Lower lobe of right lung (tissue), 2 donors: ENCODE measurements at regions not wholly inside any gene's neighbourhood (a gene's known extent, or its start where the extent isn't known, plus 50 kb on each side); places are given as distances from the start of the nearest gene placed in this dataset.

ENCODE experiments used
- ATAC-seq, 2 donors: fragments of 200-7000 bp; cut with Tn5 transposase; one replicate each; pipeline ENCODE4 v1.9.1; 2020 to 2022; ENCODE audit warnings: mild to moderate bottlenecking in 2 of 2, moderate library complexity in 2 of 2
- DNase-seq: peaks from one replicate; pipeline ENCODE4 v3.0.0-alpha.2; 2020
- H3K27ac ChIP-seq: fragments of 200-600 bp; one replicate; pipeline ENCODE4 v1.8.0; 2022
- H3K27me3 ChIP-seq: fragments of 200-600 bp; one replicate; pipeline ENCODE4 v1.8.0; 2022; ENCODE audit warnings: low read depth
- H3K36me3 ChIP-seq: fragments of 200-600 bp; one replicate; pipeline ENCODE4 v1.8.0; 2022; ENCODE audit warnings: mild to moderate bottlenecking
- H3K4me1 ChIP-seq: fragments of 200-600 bp; one replicate; pipeline ENCODE4 v1.8.0; 2022
- H3K4me3 ChIP-seq: fragments of 200-600 bp; one replicate; pipeline ENCODE4 v1.8.0; 2022; ENCODE audit warnings: mild to moderate bottlenecking
- H3K9me3 ChIP-seq: fragments of 200-600 bp; one replicate; pipeline ENCODE4 v1.8.0; 2022
- intact Hi-C: fragments of 100-400 bp; cut with DNase I; formaldehyde crosslinking; loops from one replicate; pipeline ENCODE4 v1.11.0; 2022
- TF ChIP-seq, protein P1 (sequence below): fragments of 200-600 bp; IDR thresholded peaks from one replicate; pipeline ENCODE4 v1.8.0; 2022; ENCODE audit warnings: antibody characterized with exemption, mild to moderate bottlenecking
- donor health status: DM: no; HTN: yes; CAD: no; lungs with severe emphysema.

DNA sequence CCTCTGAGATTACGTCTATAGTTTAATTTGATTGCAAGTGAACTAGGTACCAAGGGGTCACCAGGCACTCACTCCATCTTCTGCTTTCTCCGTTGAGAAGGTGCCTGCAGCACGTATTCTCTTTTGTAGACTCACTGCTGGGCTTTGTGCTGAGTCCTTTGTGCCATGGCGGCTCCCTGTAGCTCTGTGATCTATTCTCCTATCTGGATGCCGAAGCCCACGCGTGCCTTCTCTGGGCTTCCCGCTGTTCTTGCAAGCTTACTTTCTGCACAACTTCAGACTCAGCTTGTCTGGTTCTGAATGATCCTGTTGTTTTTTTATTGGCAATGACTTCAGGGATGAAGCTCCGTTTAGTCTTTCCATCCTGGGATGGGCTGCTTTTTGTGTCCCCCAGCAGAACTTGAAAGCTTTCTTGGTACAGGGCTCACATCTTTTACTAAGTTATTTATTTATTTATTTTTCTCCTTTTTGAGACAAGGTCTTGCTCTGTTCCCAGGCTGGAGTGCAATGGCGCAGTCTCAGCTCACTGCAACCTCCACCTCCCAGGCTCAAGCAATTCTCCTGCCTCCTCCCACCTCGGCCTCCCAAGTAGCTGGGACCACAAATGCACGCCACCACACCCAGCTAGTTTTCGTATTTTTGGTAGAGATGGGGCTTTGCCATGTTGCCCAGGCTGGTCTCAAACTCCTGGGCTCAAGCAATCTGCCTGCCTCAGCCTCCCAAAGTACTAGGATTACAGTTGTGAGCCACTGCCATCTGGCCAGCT is 100.9 kb upstream of the NKX1-1 start:
- H3K27ac ChIP-seq: no peak overlapping the region
- TF ChIP-seq, protein P1, sequence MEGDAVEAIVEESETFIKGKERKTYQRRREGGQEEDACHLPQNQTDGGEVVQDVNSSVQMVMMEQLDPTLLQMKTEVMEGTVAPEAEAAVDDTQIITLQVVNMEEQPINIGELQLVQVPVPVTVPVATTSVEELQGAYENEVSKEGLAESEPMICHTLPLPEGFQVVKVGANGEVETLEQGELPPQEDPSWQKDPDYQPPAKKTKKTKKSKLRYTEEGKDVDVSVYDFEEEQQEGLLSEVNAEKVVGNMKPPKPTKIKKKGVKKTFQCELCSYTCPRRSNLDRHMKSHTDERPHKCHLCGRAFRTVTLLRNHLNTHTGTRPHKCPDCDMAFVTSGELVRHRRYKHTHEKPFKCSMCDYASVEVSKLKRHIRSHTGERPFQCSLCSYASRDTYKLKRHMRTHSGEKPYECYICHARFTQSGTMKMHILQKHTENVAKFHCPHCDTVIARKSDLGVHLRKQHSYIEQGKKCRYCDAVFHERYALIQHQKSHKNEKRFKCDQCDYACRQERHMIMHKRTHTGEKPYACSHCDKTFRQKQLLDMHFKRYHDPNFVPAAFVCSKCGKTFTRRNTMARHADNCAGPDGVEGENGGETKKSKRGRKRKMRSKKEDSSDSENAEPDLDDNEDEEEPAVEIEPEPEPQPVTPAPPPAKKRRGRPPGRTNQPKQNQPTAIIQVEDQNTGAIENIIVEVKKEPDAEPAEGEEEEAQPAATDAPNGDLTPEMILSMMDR: no peak
- no peaks in the 10 kb centered on the region for H3K9me3 ChIP-seq
- intact Hi-C loops: no loop called here
- DNase-seq: peak; percentile 20
- no peak overlapping the region for H3K4me3 ChIP-seq
- H3K36me3 ChIP-seq: no peaks in the 10 kb centered on the region
- peaks cover 27% of the 10 kb centered on the region for H3K27me3 ChIP-seq
- no peak for ATAC-seq
- no peaks in the 10 kb centered on the region for H3K4me1 ChIP-seq

DNA sequence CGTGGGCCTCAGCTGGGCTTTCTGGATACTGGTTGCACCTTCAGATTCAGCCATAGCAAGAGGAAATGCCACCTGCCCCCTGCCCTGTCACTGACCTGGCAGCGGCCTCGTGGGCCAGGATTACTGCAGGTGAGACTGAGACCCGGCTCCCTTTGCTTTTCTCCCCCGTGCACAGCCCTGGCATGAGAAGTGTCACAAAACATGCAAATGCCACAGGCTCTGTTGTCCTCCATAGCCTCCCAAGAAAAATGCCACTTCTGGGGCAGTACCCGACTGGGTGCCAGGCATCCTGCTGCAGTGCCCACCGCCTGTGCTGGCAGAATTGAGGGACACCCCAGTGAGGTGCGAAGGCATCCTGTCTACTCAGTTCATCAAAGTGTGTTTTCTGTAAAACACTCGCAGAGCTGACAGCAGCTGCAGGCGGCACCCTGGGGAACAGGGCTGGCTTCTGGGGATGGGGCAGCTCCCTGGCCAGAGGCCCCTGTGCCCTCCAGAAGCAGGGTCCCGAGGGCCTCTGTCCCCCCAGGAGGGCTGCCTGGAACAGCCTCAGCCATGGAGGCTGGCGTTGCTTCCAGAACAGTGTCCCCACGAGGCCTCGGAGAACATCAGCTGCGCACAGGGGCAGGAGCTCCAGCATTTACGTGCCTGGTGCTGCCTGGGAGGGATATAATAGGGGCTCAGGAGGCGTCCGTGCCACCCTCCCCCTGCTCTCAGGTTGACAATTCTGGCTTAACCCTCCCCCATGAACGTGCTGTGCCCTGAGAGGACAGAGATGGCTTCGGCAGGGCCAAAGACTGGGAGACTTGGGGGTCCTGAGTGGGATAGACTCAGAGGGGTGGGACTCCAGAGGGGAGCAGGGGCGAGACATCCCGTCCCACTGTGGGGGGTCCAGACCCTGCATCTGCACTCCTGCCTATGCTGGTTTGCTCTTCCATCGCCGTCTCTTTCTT is 99.5 kb upstream of the NKX1-1 start:
- H3K36me3 ChIP-seq: no peaks in the 10 kb centered on the region
- intact Hi-C loops: no loop called here
- H3K27me3 ChIP-seq: peaks cover 32% of the 10 kb centered on the region
- ATAC-seq (no peak), DNase-seq (peak; percentile 35)
- H3K27ac ChIP-seq: no peak overlapping the region
- TF ChIP-seq, protein P1: no peak
- no peaks in the 10 kb centered on the region for H3K4me1 ChIP-seq
- no peaks in the 10 kb centered on the region for H3K9me3 ChIP-seq
- H3K4me3 ChIP-seq: no peak overlapping the region

DNA sequence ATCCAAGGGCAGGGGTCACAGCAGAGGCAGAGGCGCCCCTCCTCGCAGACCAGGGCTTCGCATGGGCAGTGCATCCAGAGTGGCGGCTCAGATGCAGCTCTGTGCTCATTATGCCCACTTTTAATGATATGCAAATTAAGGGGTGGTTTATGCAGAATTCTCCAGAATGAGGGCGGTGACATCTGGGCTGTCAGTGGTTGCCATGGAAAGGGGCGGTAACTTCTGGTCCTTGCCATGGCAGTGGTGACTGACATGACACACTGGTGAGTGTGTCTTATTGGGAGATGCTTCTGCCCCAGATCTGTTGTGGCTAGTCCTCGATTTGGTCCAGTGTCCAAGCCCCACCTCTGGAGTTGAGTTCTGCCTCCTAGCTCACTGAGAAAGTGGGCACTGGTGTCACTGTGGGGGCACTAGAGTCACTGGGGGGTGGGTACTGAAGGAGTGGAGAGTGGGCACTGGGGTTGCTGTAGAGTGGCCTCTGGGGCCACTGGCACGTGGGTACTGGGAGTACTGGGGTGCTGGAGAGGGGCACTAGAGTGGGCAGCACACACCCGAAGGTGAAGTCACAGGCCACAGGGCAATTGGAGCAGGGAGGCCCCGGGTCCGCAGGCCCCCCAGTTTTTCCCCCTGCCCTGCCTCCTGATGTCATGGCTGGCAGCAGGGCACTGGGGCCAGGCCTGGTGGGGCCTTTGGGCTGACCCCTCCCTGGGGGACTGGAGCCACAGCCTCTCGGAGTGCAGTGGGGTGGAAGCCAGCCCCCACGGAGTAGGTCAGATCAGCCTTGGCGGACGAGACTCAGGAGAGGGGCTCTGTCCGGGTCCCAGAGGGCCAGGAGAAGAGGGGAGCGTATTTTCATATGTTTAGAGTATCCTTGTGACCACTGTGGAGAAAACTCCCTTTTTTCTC is 98.6 kb upstream of the NKX1-1 start:
- no peaks in the 10 kb centered on the region for H3K4me1 ChIP-seq
- intact Hi-C loops: no loop called here
- TF ChIP-seq, protein P1: no peak
- no peaks in the 10 kb centered on the region for H3K36me3 ChIP-seq
- H3K27me3 ChIP-seq: peaks cover 32% of the 10 kb centered on the region
- peak; percentile 23 for DNase-seq
- no peaks in the 10 kb centered on the region for H3K9me3 ChIP-seq
- no peak overlapping the region for H3K27ac ChIP-seq
- ATAC-seq: no peak
- H3K4me3 ChIP-seq: no peak overlapping the region

DNA sequence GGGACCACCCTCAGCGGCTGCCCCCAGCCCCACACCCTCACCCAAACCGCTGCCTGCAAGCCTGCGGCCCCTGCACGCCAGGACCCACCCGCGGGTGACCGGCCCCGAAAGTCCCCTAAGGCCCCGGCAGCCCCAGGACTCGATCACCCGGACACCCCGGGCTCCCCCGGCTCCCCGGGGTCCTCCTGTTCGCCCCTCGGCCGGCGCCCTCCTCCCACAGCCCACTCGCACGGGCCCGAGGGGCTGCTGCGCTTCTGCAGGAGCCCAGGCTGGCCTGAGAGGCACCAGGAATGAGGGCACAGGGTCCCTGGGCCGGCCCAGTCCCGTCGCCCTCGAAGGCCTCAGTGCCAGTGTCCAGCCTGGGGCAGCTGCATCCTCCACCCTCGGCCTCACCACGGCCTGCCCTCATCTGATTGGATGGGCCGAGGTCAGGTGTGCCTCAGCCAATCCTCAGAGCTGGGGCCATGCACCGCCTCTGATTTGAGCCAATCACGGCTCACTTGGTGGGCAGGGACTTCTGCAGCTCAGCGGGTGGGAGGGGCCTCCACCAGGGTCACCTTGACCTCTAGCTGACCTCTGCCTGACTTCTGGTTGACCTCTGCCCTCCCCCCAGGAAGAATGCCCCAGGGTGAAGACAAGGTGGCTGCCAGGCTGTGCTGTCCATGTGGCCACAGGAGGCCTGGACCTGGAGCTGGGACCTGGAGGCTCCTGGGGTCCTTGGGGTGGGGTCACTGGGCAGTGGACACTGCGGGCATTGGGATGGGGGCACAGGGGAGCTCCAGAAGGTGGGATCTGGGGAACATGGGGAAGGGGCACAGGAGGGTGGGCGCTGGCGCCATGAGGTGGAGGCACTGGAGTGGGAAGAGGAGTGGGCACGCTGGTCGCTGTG is 97.6 kb upstream of the NKX1-1 start:
- no peak overlapping the region for H3K4me3 ChIP-seq
- ATAC-seq: no peak
- DNase-seq: peak; percentile 36
- H3K27me3 ChIP-seq: peaks cover 27% of the 10 kb centered on the region
- H3K27ac ChIP-seq: no peak overlapping the region
- TF ChIP-seq, protein P1: no peak
- no peaks in the 10 kb centered on the region for H3K4me1 ChIP-seq
- intact Hi-C loops: no loop called here
- H3K9me3 ChIP-seq: no peaks in the 10 kb centered on the region
- H3K36me3 ChIP-seq: no peaks in the 10 kb centered on the region
